GM18502 (cell line): ENCODE measurements at regions not wholly inside any gene's neighbourhood (a gene's known extent, or its start where the extent isn't known, plus 50 kb on each side); places are given as distances from the start of the nearest gene placed in this dataset.

Experiments
- ATAC-seq: cut with Tn5 transposase; IDR thresholded peaks from one replicate; pipeline ENCODE4 v1.9.1; 2021; ENCODE audit warnings: mild to moderate bottlenecking; ENCODE audit not compliant: unreplicated experiment, poor library complexity

- ATAC-seq, result no peak
These were observed 212.0 kb upstream of the TBX20 start for GRCh38 chr7:35465791-35466336.

- ATAC-seq, result no peak
These were observed 209.9 kb upstream of the TBX20 start for GRCh38 chr7:35463751-35464150.

GRCh38 chr7:35463176-35463700, 209.3 kb upstream of the TBX20 start:
- no peak for ATAC-seq

- ATAC-seq, result no peak
These were observed 200.9 kb upstream of the TBX20 start for GRCh38 chr7:35454575-35455385.

GRCh38 chr7:35450456-35451214, 196.7 kb upstream of the TBX20 start:
- ATAC-seq, result no peak

GRCh38 chr7:35448486-35448885, 194.6 kb upstream of the TBX20 start:
- no peak for ATAC-seq

- no peak for ATAC-seq
These were observed 192.2 kb upstream of the TBX20 start for GRCh38 chr7:35446091-35446490.

- ATAC-seq, result no peak
These were observed 183.8 kb upstream of the TBX20 start for GRCh38 chr7:35437619-35438275.

GRCh38 chr7:35436452-35436851, 182.6 kb upstream of the TBX20 start:
- ATAC-seq, result no peak

GRCh38 chr7:35430547-35431153, 176.8 kb upstream of the TBX20 start:
- ATAC-seq, result no peak

GRCh38 chr7:35424869-35425495, 171.1 kb upstream of the TBX20 start:
- ATAC-seq, result peak; percentile 89

GRCh38 chr7:35424440-35424839, 170.5 kb upstream of the TBX20 start:
- no peak for ATAC-seq

GRCh38 chr7:35422715-35423114, 168.8 kb upstream of the TBX20 start:
- no peak for ATAC-seq

- ATAC-seq, result no peak
These were observed 166.8 kb upstream of the TBX20 start for GRCh38 chr7:35420656-35421055.

- ATAC-seq, result no peak
These were observed 165.5 kb upstream of the TBX20 start for GRCh38 chr7:35419391-35419755.

GRCh38 chr7:35418716-35419390, 165.0 kb upstream of the TBX20 start:
- ATAC-seq, result no peak

- ATAC-seq, result no peak
These were observed 162.7 kb upstream of the TBX20 start for GRCh38 chr7:35416568-35416967.

GRCh38 chr7:35415411-35415822, 161.5 kb upstream of the TBX20 start:
- no peak for ATAC-seq

- no peak for ATAC-seq
These were observed 157.4 kb upstream of the TBX20 start for GRCh38 chr7:35411331-35411730.
